Endothelial cell of umbilical vein (primary cell): ENCODE measurements at regions not wholly inside any gene's neighbourhood (a gene's known extent, or its start where the extent isn't known, plus 50 kb on each side); places are given as distances from the start of the nearest gene placed in this dataset.
A peak's percentile ranks its signal among the peaks of the same experiment; 100 is the strongest.
"Not testable (repeated sequence)": the region's sequence is repeated elsewhere in the genome, so short reads cannot be mapped to it uniquely, and the experiment has no call there.

Experiments used
- BruUV-seq: library from RNA; stranded (reverse); fragments of 400-500 nt; replicated peaks from 2 replicates; lab custom pipeline; 2021; lab: Mats Ljungman, UMichigan
- CTCF ChIA-PET: fragments of 300-600, 350-600 bp; sonication (Branson Sonifier 250); formaldehyde crosslinking; loops from one replicate; lab custom pipeline; 2021; ENCODE audit warnings: antibody characterized with exemption, inconsistent platforms; lab: Charles Lee
- POLR2A ChIA-PET: fragments of 300-600, 350-600 bp; sonication (Branson Sonifier 250); formaldehyde crosslinking; loops from one replicate; lab custom pipeline; 2021; ENCODE audit warnings: antibody characterized with exemption, inconsistent platforms; lab: Charles Lee
- DNase-seq: peaks from one replicate; pipeline ENCODE4 v3.0.0-alpha.2; 2011; ENCODE audit warnings: low read depth, low spot score
- FAIRE-seq: peaks from 2 replicates; lab custom pipeline; 2011; peaks lifted over from hg19 to GRCh38; lab: Jason Lieb, UNC
- H2AFZ ChIP-seq: 2 replicates; pipeline ENCODE4 v1.6.0; 2012; ENCODE audit warnings: low read depth, low read length, control low read depth, inconsistent platforms
- H3K27ac ChIP-seq: 2 replicates; pipeline ENCODE4 v1.5.1; 2011; ENCODE audit warnings: low read depth, mild to moderate bottlenecking, control low read depth, low read length, moderate library complexity; ENCODE audit not compliant: insufficient read depth
- H3K27me3 ChIP-seq, 2 experiments: 2 replicates each; pipeline versions ENCODE4 v1.6.0 to v1.6.1; 2011; ENCODE audit warnings: low read length in 2 of 2, mixed read lengths in 1 of 2; ENCODE audit not compliant: control insufficient read depth in 2 of 2, insufficient read depth in 2 of 2
- H3K36me3 ChIP-seq, 2 experiments: 2 replicates in 1 of 2; 3 replicates in 1 of 2; pipeline ENCODE4 v1.5.1; 2011; ENCODE audit warnings: low read length in 2 of 2, mild to moderate bottlenecking in 1 of 2, moderate library complexity in 1 of 2; ENCODE audit not compliant: control insufficient read depth in 2 of 2, insufficient read depth in 2 of 2; ENCODE audit errors: extremely low read depth in 1 of 2
- H3K4me1 ChIP-seq: 3 replicates; pipeline ENCODE4 v1.5.1; 2011; ENCODE audit warnings: mild to moderate bottlenecking, low read length; ENCODE audit not compliant: control insufficient read depth, insufficient read depth; ENCODE audit errors: extremely low read depth
- H3K4me2 ChIP-seq: 2 replicates; pipeline ENCODE4 v1.6.1; 2011; ENCODE audit warnings: low read length, control low read depth, mixed read lengths; ENCODE audit not compliant: insufficient read depth
- H3K4me3 ChIP-seq, 3 experiments: fragments of 200-600 bp in 1 of 3; sonication (generic), shearing (Covaris generic) in 1 of 3; replicated peaks in 1 of 3; 2 replicates each; pipeline ENCODE4 v1.5.1; 2011 to 2016; ENCODE audit warnings: control low read depth in 3 of 3, low read length in 3 of 3, mild to moderate bottlenecking in 2 of 3, inconsistent platforms in 1 of 3, low read depth in 1 of 3, moderate library complexity in 1 of 3; ENCODE audit not compliant: insufficient read depth in 1 of 3
- H3K79me2 ChIP-seq: 2 replicates; pipeline ENCODE4 v1.6.0; 2012; ENCODE audit warnings: low read length, inconsistent platforms; ENCODE audit not compliant: control insufficient read depth, insufficient read depth
- H3K9ac ChIP-seq: replicated peaks from 2 replicates; pipeline ENCODE3; 2011; ENCODE audit warnings: low read length, control low read depth; ENCODE audit not compliant: insufficient read depth; ENCODE audit errors: extremely low read depth
- H3K9me1 ChIP-seq: replicated peaks from 3 replicates; pipeline ENCODE4 v1.6.0; 2011; ENCODE audit warnings: mild to moderate bottlenecking, low read length; ENCODE audit not compliant: control insufficient read depth, insufficient read depth; ENCODE audit errors: extremely low read depth
- H3K9me3 ChIP-seq: replicated peaks from 2 replicates; pipeline ENCODE4 v1.5.1; 2012; ENCODE audit warnings: low read length, inconsistent platforms; ENCODE audit not compliant: control insufficient read depth, insufficient read depth
- H4K20me1 ChIP-seq: replicated peaks from 2 replicates; pipeline ENCODE3; 2011; ENCODE audit warnings: mild to moderate bottlenecking, low read length; ENCODE audit not compliant: control insufficient read depth, insufficient read depth; ENCODE audit errors: extremely low read depth
- CTCF ChIP-seq, 2 donors: IDR thresholded peaks; 1 replicate in 1 of 2; 2 replicates in 1 of 2; pipeline ENCODE4 v1.5.1; 2011; ENCODE audit warnings: low read length in 2 of 2, mild to moderate bottlenecking in 2 of 2, moderate library complexity in 2 of 2, control low read depth in 1 of 2, inconsistent platforms in 1 of 2, low read depth in 1 of 2; ENCODE audit not compliant: insufficient read depth in 1 of 2; ENCODE audit errors: extremely low read depth in 1 of 2
- EZH2 ChIP-seq: IDR thresholded peaks from 2 replicates; pipeline ENCODE4 v1.6.1; 2012; ENCODE audit warnings: borderline replicate concordance, low read depth, mild to moderate bottlenecking, moderate library complexity, low read length, inconsistent platforms; ENCODE audit not compliant: severe bottlenecking
- FOS ChIP-seq: IDR thresholded peaks from 2 replicates; pipeline ENCODE4 v1.6.1; 2011; ENCODE audit warnings: mild to moderate bottlenecking, low read length, moderate library complexity, borderline replicate concordance; ENCODE audit not compliant: insufficient read depth
- GATA2 ChIP-seq: IDR thresholded peaks from 2 replicates; pipeline ENCODE4 v1.7.0; 2011; ENCODE audit warnings: low read depth, mild to moderate bottlenecking, moderate library complexity, mixed read lengths, low read length; ENCODE audit not compliant: insufficient read length, insufficient read depth
- JUN ChIP-seq: IDR thresholded peaks from 2 replicates; pipeline ENCODE4 v1.6.1; 2011; ENCODE audit warnings: borderline replicate concordance, low read depth; ENCODE audit not compliant: insufficient read length, insufficient read depth
- POLR2A ChIP-seq: IDR thresholded peaks from 2 replicates; pipeline ENCODE4 v1.6.1; 2012; ENCODE audit warnings: low read depth, mild to moderate bottlenecking, control low read depth, low read length
- POLR2AphosphoS5 ChIP-seq: IDR thresholded peaks from 2 replicates; pipeline ENCODE4 v1.6.1; 2012; ENCODE audit warnings: low read depth, mild to moderate bottlenecking, control low read depth, low read length, moderate library complexity; ENCODE audit not compliant: insufficient read depth
- dilution Hi-C: fragments of 300-500 bp; cut with MboI; formaldehyde crosslinking; loops from one replicate; pipeline ENCODE4 v1.15.0; 2019; ENCODE audit warnings: low sequenced_read_pairs; ENCODE audit not compliant: extremely low pct_ligation_motif_present
- intact Hi-C: fragments of 100-400 bp; cut with micrococcal nuclease; formaldehyde crosslinking; loops from one replicate; pipeline ENCODE4 v1.10.0; 2022
- TF ChIP-seq, protein P1 (sequence below): IDR thresholded peaks from 2 replicates; pipeline ENCODE4 v1.6.1; 2011; ENCODE audit not compliant: insufficient read depth, insufficient read length

GRCh38 chr6:37565267-37566110 lies 65.8 kb upstream of the CCDC167 start:
- FAIRE-seq: no peak
- Histone ChIP-seq H3K9ac (no peak overlapping the region), H3K79me2 (no peaks in the 10 kb centered on the region), H3K4me2 (peak overlapping the region; percentile 71), H3K27me3 (peaks cover 7 to 31% of the 10 kb centered on the region in 2 experiments), H3K4me1 (no peaks in the 10 kb centered on the region), H2AFZ (peak overlapping the region; percentile 77), H3K9me3 (no peaks in the 10 kb centered on the region), H4K20me1 (no peaks in the 10 kb centered on the region), H3K4me3 (peak overlapping the region in 2 of 3 experiments; percentile 14 to 26), H3K9me1 (no peaks in the 10 kb centered on the region), H3K36me3 (no peaks in the 10 kb centered on the region), H3K27ac (no peak overlapping the region)
- dilution Hi-C loops: no loop called here
- TF ChIP-seq FOS (no peak), EZH2 (peak; percentile 60), POLR2A (no peak), CTCF (IDR thresholded peaks at IDR 0.05; ENCODE audit: extremely low read depth in 1 of 2, insufficient read depth in 1 of 2, low read depth in 1 of 2, low read length in 2 of 2) (no peak), JUN (no peak), GATA2 (no peak), POLR2AphosphoS5 (no peak)
- TF ChIP-seq, protein P1, sequence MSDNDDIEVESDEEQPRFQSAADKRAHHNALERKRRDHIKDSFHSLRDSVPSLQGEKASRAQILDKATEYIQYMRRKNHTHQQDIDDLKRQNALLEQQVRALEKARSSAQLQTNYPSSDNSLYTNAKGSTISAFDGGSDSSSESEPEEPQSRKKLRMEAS: no peak
- POLR2A ChIA-PET: no interaction called here
- intact Hi-C loops: loop anchor here (1.0 to 5.0 kb wide), 5 partner anchors 27 to 240 kb away; no protein-coding TSS in a partner anchor
- no TSS peak for BruUV-seq
- DNase-seq: peak; percentile 21
- CTCF ChIA-PET: interaction anchor here (0.7 to 6.6 kb wide), 48 partner anchors 10 to 1006 kb away, joined by 3 to 162 read pairs (median 4); partner anchors contain the start of genes CCDC167 and CMTR1

GRCh38 chr6:37562926-37563288 lies 63.2 kb upstream of the CCDC167 start:
- H3K79me2 ChIP-seq, H3K9me1 ChIP-seq, H3K27ac ChIP-seq, H3K4me1 ChIP-seq, BruUV-seq, FAIRE-seq, H3K36me3 ChIP-seq, H4K20me1 ChIP-seq, intact Hi-C loops, H3K4me2 ChIP-seq, dilution Hi-C loops, H3K4me3 ChIP-seq, H2AFZ ChIP-seq, H3K9me3 ChIP-seq, H3K9ac ChIP-seq, DNase-seq: not testable (repeated sequence)
- H3K27me3 ChIP-seq: peaks cover 7 to 26% of the 10 kb centered on the region in 2 experiments
- ChIA-PET CTCF (interaction anchor here (0.6 to 6.6 kb wide), 2 partner anchors 27 to 115 kb away, joined by 3 to 162 read pairs; no protein-coding TSS in a partner anchor), POLR2A (interaction anchor here (0.6 kb wide), 1 partner anchor 815 kb away, joined by 5 read pairs; no protein-coding TSS in a partner anchor)
